ENCODE measurements at regions not wholly inside any gene's neighbourhood (a gene's known extent, or its start where the extent isn't known, plus 50 kb on each side); places are given as distances from the start of the nearest gene placed in this dataset.

- TF ChIP-seq REST (IDR thresholded peaks at IDR 0.05; ENCODE audit: borderline replicate concordance) (no peak), RAD21 (conservative IDR thresholded peaks at IDR 0.05) (no peak), CTCF (IDR thresholded peaks at IDR 0.05; ENCODE audit: poor library complexity, severe bottlenecking) (no peak), EZH2 (IDR thresholded peaks at IDR 0.05; ENCODE audit: borderline replicate concordance, insufficient read depth, low read length, poor library complexity, severe bottlenecking) (no peak), POLR2AphosphoS5 (IDR thresholded peaks at IDR 0.05) (no peak), EP300 (conservative IDR thresholded peaks at IDR 0.05; ENCODE audit: poor library complexity, severe bottlenecking) (no peak), SMC3 (conservative IDR thresholded peaks at IDR 0.05; ENCODE audit: poor library complexity) (no peak), TAF1 (IDR thresholded peaks at IDR 0.05; ENCODE audit: low read depth) (no peak), MXI1 (conservative IDR thresholded peaks at IDR 0.05; ENCODE audit: poor library complexity, severe bottlenecking) (no peak)
These were observed 138.4 kb downstream of the PWWP3B start for GRCh38 chrX:106306391-106306947.

Measured in neural cell (in vitro differentiated cells).